ENCODE measurements at regions not wholly inside any gene's neighbourhood (a gene's known extent, or its start where the extent isn't known, plus 50 kb on each side); places are given as distances from the start of the nearest gene placed in this dataset.

DNA sequence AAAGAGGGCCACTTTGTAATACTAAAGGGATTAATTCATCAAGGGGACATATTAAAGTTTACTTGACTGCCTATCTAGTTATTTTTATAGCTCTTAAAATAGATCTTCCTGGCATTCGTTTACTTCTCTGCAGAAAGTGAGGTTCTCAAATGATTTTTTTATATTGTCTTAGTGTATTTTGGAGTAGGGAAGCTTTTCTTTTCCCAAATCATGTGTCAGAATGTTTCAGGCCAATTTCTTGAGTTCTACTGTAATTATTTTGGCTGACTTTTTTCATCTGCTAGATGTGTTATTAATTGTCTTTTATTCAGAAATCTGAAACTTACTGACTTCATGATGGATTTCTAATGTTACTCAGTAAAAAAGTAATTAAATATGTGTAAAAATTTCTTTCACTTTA lies 60.2 kb upstream of the FBXL7 start:
- in situ Hi-C loops (cut with MboI; ENCODE audit: low sequenced_read_pairs in 4 of 4): no loop called here
- Histone ChIP-seq H3K4me3 (no peak overlapping the region), H3K27ac (no peak overlapping the region), H3K4me1 (no peaks in the 10 kb centered on the region), H3K36me3 (no peaks in the 10 kb centered on the region), H3K9me3 (no peaks in the 10 kb centered on the region), H3K27me3 (no peaks in the 10 kb centered on the region)
- DNase-seq: no peak
- ATAC-seq: no peak
- intact Hi-C loops (cut with DNase I; ENCODE audit: low total_unique reads): no loop called here
- TF ChIP-seq, protein P1, sequence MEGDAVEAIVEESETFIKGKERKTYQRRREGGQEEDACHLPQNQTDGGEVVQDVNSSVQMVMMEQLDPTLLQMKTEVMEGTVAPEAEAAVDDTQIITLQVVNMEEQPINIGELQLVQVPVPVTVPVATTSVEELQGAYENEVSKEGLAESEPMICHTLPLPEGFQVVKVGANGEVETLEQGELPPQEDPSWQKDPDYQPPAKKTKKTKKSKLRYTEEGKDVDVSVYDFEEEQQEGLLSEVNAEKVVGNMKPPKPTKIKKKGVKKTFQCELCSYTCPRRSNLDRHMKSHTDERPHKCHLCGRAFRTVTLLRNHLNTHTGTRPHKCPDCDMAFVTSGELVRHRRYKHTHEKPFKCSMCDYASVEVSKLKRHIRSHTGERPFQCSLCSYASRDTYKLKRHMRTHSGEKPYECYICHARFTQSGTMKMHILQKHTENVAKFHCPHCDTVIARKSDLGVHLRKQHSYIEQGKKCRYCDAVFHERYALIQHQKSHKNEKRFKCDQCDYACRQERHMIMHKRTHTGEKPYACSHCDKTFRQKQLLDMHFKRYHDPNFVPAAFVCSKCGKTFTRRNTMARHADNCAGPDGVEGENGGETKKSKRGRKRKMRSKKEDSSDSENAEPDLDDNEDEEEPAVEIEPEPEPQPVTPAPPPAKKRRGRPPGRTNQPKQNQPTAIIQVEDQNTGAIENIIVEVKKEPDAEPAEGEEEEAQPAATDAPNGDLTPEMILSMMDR (IDR thresholded peaks at IDR 0.05 in 4 of 5, conservative IDR thresholded peaks at IDR 0.05 in 1 of 5): no peak
- no peak for TF ChIP-seq POLR2A (IDR thresholded peaks at IDR 0.05)

DNA sequence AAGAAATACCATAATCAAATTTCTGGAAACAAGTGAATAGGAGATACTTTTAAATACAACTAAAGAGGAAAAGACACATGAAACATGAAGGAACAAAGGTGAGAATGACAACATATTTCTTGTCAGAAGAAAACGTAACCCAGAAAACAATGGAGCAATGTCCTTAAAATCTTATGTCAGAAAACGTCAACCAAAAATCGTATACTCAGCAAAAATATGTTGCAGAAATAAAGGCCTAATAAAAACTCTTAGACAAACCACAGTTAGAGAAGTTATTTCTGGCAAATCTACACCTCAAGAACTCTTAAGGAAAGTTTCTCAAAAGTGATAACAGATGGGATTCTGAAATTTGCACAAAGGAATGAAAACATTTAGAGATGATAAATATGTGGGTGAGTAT lies 66.3 kb upstream of the FBXL7 start:
- no peak for DNase-seq
- H3K27ac ChIP-seq: no peak overlapping the region
- TF ChIP-seq, protein P1 (IDR thresholded peaks at IDR 0.05 in 4 of 5, conservative IDR thresholded peaks at IDR 0.05 in 1 of 5): no peak
- TF ChIP-seq POLR2A (IDR thresholded peaks at IDR 0.05): no peak
- H3K36me3 ChIP-seq: no peaks in the 10 kb centered on the region
- no peak for ATAC-seq
- H3K4me3 ChIP-seq: no peak overlapping the region
- in situ Hi-C loops (cut with MboI; ENCODE audit: low sequenced_read_pairs in 4 of 4): no loop called here
- H3K9me3 ChIP-seq: no peaks in the 10 kb centered on the region
- no peaks in the 10 kb centered on the region for H3K4me1 ChIP-seq
- no peaks in the 10 kb centered on the region for H3K27me3 ChIP-seq
- intact Hi-C loops (cut with DNase I; ENCODE audit: low total_unique reads): no loop called here

DNA sequence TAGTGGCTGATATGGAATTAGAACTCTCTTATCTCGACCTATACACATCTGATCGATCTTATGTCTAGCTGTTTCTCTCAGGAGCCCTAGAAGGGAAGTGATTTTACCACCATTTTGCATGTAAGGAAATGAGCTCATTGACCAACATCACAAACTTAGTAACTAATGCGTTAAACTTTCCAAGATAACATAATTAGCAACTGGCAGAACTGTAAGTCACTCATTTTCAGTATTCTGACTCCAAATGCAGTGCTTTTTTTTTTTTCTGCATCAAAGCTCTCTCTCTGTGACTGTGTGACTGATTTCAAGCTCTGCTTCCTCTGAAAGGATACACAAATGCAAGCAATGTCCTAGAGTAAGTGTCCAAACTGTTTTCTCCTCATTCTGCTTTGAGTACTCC lies 68.1 kb upstream of the FBXL7 start:
- H3K9me3 ChIP-seq: no peaks in the 10 kb centered on the region
- H3K36me3 ChIP-seq: no peaks in the 10 kb centered on the region
- H3K4me3 ChIP-seq: no peak overlapping the region
- H3K4me1 ChIP-seq: no peaks in the 10 kb centered on the region
- in situ Hi-C loops (cut with MboI; ENCODE audit: low sequenced_read_pairs in 4 of 4) (no loop called here), intact Hi-C loops (cut with DNase I; ENCODE audit: low total_unique reads) (no loop called here)
- H3K27me3 ChIP-seq: no peaks in the 10 kb centered on the region
- TF ChIP-seq, protein P1 (IDR thresholded peaks at IDR 0.05 in 4 of 5, conservative IDR thresholded peaks at IDR 0.05 in 1 of 5): no peak
- no peak for ATAC-seq
- H3K27ac ChIP-seq: no peak overlapping the region
- no peak for DNase-seq

DNA sequence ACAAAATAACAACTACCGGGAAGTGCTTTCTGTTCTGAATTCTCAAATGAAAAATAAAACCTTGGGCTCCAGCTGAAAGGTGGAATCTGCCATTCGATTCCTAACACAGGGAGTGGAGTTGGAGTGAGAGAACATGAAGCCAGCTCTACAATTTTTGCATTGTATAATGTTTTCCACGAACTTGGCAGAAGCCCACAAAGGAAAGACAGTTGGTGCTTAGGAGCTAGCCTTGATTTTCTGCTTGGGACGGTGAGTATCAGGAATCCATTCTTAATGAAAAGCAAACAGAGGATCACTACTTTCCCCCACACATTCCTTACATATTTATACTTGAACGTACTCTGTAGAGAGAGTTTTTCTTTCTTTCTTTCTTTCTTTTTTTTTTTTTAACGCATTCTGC lies 74.2 kb upstream of the FBXL7 start:
- TF ChIP-seq, protein P1 (IDR thresholded peaks at IDR 0.05 in 4 of 5, conservative IDR thresholded peaks at IDR 0.05 in 1 of 5): no peak
- in situ Hi-C loops (cut with MboI; ENCODE audit: low sequenced_read_pairs in 4 of 4): no loop called here
- intact Hi-C loops (cut with DNase I; ENCODE audit: low total_unique reads): no loop called here
- Histone ChIP-seq H3K4me1 (no peaks in the 10 kb centered on the region), H3K9me3 (no peaks in the 10 kb centered on the region), H3K27ac (no peak overlapping the region), H3K4me3 (peak overlapping the region in 2 of 4 donors; percentile 10 to 24), H3K36me3 (no peaks in the 10 kb centered on the region), H3K27me3 (no peaks in the 10 kb centered on the region)
- DNase-seq (no peak), ATAC-seq (no peak)

DNA sequence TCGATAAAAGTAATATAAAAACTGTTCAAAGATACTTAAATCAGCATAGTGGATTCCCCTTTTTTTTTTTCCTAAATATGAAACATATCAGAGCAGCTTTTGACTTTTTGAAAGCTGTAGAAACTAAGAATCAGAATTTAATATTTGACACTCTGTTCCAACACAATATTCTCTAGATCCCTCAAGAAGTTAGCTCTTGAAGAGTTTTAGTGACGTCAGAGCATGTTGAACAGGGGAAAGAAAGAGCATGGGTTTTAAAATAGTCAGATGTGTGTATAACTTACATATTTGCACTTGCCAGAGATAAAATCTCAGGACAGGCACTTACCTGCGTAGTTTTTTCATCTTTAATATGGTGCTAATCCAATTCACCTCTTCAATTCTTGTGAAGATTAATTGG lies 75.2 kb upstream of the FBXL7 start:
- Histone ChIP-seq H3K4me3 (no peak overlapping the region), H3K4me1 (no peaks in the 10 kb centered on the region), H3K27me3 (no peaks in the 10 kb centered on the region), H3K27ac (no peak overlapping the region), H3K36me3 (no peaks in the 10 kb centered on the region), H3K9me3 (no peaks in the 10 kb centered on the region)
- intact Hi-C loops (cut with DNase I; ENCODE audit: low total_unique reads) (no loop called here), in situ Hi-C loops (cut with MboI; ENCODE audit: low sequenced_read_pairs in 4 of 4) (no loop called here)
- ATAC-seq (no peak), DNase-seq (no peak)
- TF ChIP-seq POLR2A (IDR thresholded peaks at IDR 0.05): no peak
- TF ChIP-seq, protein P1 (IDR thresholded peaks at IDR 0.05 in 4 of 5, conservative IDR thresholded peaks at IDR 0.05 in 1 of 5): no peak
